H1 (cell line): ENCODE measurements at regions not wholly inside any gene's neighbourhood (a gene's known extent, or its start where the extent isn't known, plus 50 kb on each side); places are given as distances from the start of the nearest gene placed in this dataset.

ENCODE experiments used
- CTCF ChIA-PET: fragments of 300-600 bp; sonication (Branson Sonifier 250); formaldehyde crosslinking; loops from one replicate; lab custom pipeline; 2021; ENCODE audit not compliant: partially characterized antibody; lab: Charles Lee
- POLR2A ChIA-PET: fragments of 300-600 bp; sonication (Branson Sonifier 250); formaldehyde crosslinking; loops from one replicate; lab custom pipeline; 2021; ENCODE audit warnings: inconsistent platforms; ENCODE audit not compliant: partially characterized antibody; lab: Charles Lee
- DNase-seq, 2 experiments: peaks; one replicate each; pipeline versions ENCODE4 v3.0.0 to v3.0.0-alpha.2; 2010 to 2022; ENCODE audit warnings: low spot score in 2 of 2, low read depth in 1 of 2, mixed read lengths in 1 of 2
- FAIRE-seq: peaks from 2 replicates; lab custom pipeline; 2011; peaks lifted over from hg19 to GRCh38; lab: Jason Lieb, UNC
- H2AFZ ChIP-seq: 2 replicates; pipeline ENCODE4 v1.8.1; 2012; ENCODE audit warnings: low read length, inconsistent platforms
- H2AK5ac ChIP-seq: 2 replicates; pipeline ENCODE4 v1.6.1; 2013; ENCODE audit warnings: low read depth, low read length
- H2BK120ac ChIP-seq: replicated peaks from 2 replicates; pipeline ENCODE3; 2013; ENCODE audit warnings: low read depth, low read length, inconsistent platforms
- H2BK12ac ChIP-seq: 2 replicates; pipeline ENCODE4 v1.6.1; 2013; ENCODE audit warnings: low read depth, low read length
- H2BK15ac ChIP-seq: 2 replicates; pipeline ENCODE4 v1.6.1; 2013; ENCODE audit warnings: low read length
- H2BK20ac ChIP-seq: 2 replicates; pipeline ENCODE4 v1.6.1; 2013; ENCODE audit warnings: low read length
- H2BK5ac ChIP-seq: 2 replicates; pipeline ENCODE4 v1.6.1; 2013; ENCODE audit warnings: low read depth, low read length
- H3K14ac ChIP-seq: 2 replicates; pipeline ENCODE4 v1.6.1; 2013; ENCODE audit warnings: inconsistent platforms; ENCODE audit not compliant: insufficient read length
- H3K18ac ChIP-seq: 2 replicates; pipeline ENCODE4 v1.6.1; 2013; ENCODE audit warnings: low read length; ENCODE audit errors: extremely low read depth
- H3K23ac ChIP-seq: 2 replicates; pipeline ENCODE4 v1.6.1; 2013; ENCODE audit warnings: inconsistent platforms; ENCODE audit not compliant: insufficient read length
- H3K23me2 ChIP-seq: 2 replicates; pipeline ENCODE4 v1.6.1; 2013; ENCODE audit warnings: low read depth, low read length
- H3K27ac ChIP-seq: 2 replicates; pipeline ENCODE4 v1.6.1; 2011; ENCODE audit warnings: low read depth, low read length, inconsistent platforms
- H3K27me3 ChIP-seq, 4 experiments: replicated peaks in 1 of 4; 1 replicate in 1 of 4; 2 replicates in 3 of 4; pipeline versions ENCODE4 v1.6.1 to v1.8.1; 2011 to 2013; ENCODE audit warnings: low read length in 3 of 4, mild to moderate bottlenecking in 3 of 4, inconsistent platforms in 2 of 4, mixed read lengths in 2 of 4, moderate library complexity in 1 of 4; ENCODE audit not compliant: control insufficient read depth in 3 of 4, insufficient read depth in 3 of 4; ENCODE audit errors: extremely low read depth in 1 of 4
- H3K36me3 ChIP-seq, 4 experiments: 2 replicates each; pipeline versions ENCODE4 v1.6.1 to v1.8.1; 2011 to 2013; ENCODE audit warnings: mild to moderate bottlenecking in 4 of 4, low read length in 3 of 4, moderate library complexity in 2 of 4, control low read depth in 1 of 4, inconsistent platforms in 1 of 4; ENCODE audit not compliant: insufficient read depth in 4 of 4, control insufficient read depth in 2 of 4
- H3K4ac ChIP-seq: replicated peaks from 2 replicates; pipeline ENCODE3; 2013; ENCODE audit warnings: low read length, low read depth, mixed read lengths, inconsistent platforms; ENCODE audit not compliant: insufficient read length
- H3K4me1 ChIP-seq, 4 experiments: replicated peaks in 1 of 4; 1 replicate in 1 of 4; 2 replicates in 3 of 4; pipeline versions ENCODE4 v1.6.1 to v1.8.1; 2011 to 2013; ENCODE audit warnings: low read length in 3 of 4, inconsistent platforms in 2 of 4, mixed read lengths in 1 of 4; ENCODE audit not compliant: insufficient read depth in 4 of 4, control insufficient read depth in 3 of 4
- H3K4me2 ChIP-seq, 2 experiments: 2 replicates each; pipeline versions ENCODE4 v1.6.1 to v1.8.1; 2011 to 2013; ENCODE audit warnings: low read depth in 2 of 2, low read length in 2 of 2, control low read depth in 1 of 2, inconsistent platforms in 1 of 2, mild to moderate bottlenecking in 1 of 2; ENCODE audit not compliant: insufficient read depth in 1 of 2
- H3K4me3 ChIP-seq, 4 experiments: fragments of 200-600, 300-600 bp in 1 of 4; sonication (generic), shearing (Covaris generic), sonication (Bioruptor Twin) in 1 of 4; 2 replicates each; pipeline versions ENCODE4 v1.5.1 to v1.8.1; 2011 to 2016; ENCODE audit warnings: low read length in 4 of 4, low read depth in 3 of 4, control low read depth in 2 of 4, inconsistent platforms in 2 of 4, mild to moderate bottlenecking in 2 of 4, mixed read lengths in 1 of 4, moderate library complexity in 1 of 4; ENCODE audit not compliant: insufficient read depth in 2 of 4; ENCODE audit errors: extremely low read depth in 1 of 4
- H3K56ac ChIP-seq: replicated peaks from 2 replicates; pipeline ENCODE3; 2013; ENCODE audit warnings: low read depth, mild to moderate bottlenecking, mixed read lengths, low read length, inconsistent platforms; ENCODE audit not compliant: insufficient read length
- H3K79me1 ChIP-seq: 2 replicates; pipeline ENCODE4 v1.6.1; 2013; ENCODE audit warnings: low read depth, low read length, control low read depth
- H3K79me2 ChIP-seq, 2 experiments: 2 replicates each; pipeline versions ENCODE4 v1.6.1 to v1.8.1; 2012 to 2013; ENCODE audit warnings: low read length in 2 of 2, mild to moderate bottlenecking in 2 of 2, inconsistent platforms in 1 of 2; ENCODE audit not compliant: insufficient read depth in 2 of 2, control insufficient read depth in 1 of 2
- H3K9ac ChIP-seq, 4 experiments: replicated peaks in 1 of 4; 1 replicate in 1 of 4; 2 replicates in 3 of 4; pipeline versions ENCODE4 v1.6.1 to v1.8.1; 2011 to 2013; ENCODE audit warnings: low read depth in 3 of 4, low read length in 3 of 4, control low read depth in 2 of 4, mild to moderate bottlenecking in 2 of 4, moderate library complexity in 2 of 4, inconsistent platforms in 1 of 4; ENCODE audit errors: extremely low read depth in 1 of 4
- H3K9me3 ChIP-seq, 2 experiments: 2 replicates each; pipeline versions ENCODE4 v1.6.1 to v1.8.1; 2012 to 2013; ENCODE audit warnings: mild to moderate bottlenecking in 2 of 2, moderate library complexity in 2 of 2, control low read depth in 1 of 2, inconsistent platforms in 1 of 2, low read depth in 1 of 2, low read length in 1 of 2, mixed read lengths in 1 of 2; ENCODE audit not compliant: insufficient read depth in 2 of 2
- H4K20me1 ChIP-seq, 2 experiments: replicated peaks in 1 of 2; 2 replicates each; pipeline versions ENCODE3 to v1.8.1; 2011 to 2013; ENCODE audit warnings: inconsistent platforms in 2 of 2, low read length in 2 of 2, mild to moderate bottlenecking in 1 of 2; ENCODE audit not compliant: insufficient read depth in 2 of 2, control insufficient read depth in 1 of 2
- H4K5ac ChIP-seq: 2 replicates; pipeline ENCODE4 v1.6.1; 2013; ENCODE audit warnings: low read length, low read depth, mixed read lengths, inconsistent platforms; ENCODE audit not compliant: insufficient read length
- H4K8ac ChIP-seq: 2 replicates; pipeline ENCODE4 v1.8.0; 2013; ENCODE audit warnings: mild to moderate bottlenecking, moderate library complexity, low read length, inconsistent platforms; ENCODE audit not compliant: insufficient read depth; ENCODE audit errors: extremely low read depth
- H4K91ac ChIP-seq: replicated peaks from 2 replicates; pipeline ENCODE3; 2013; ENCODE audit warnings: low read length, mixed read lengths, inconsistent platforms; ENCODE audit not compliant: insufficient read length
- CHD1 ChIP-seq: IDR thresholded peaks from 2 replicates; pipeline ENCODE4 v1.6.1; 2012; ENCODE audit warnings: low read depth, low read length, improper control_type of control experiment
- WGBS, 2 experiments: shearing (Covaris generic) in 1 of 2; methylation state at CpG; one replicate each; pipeline versions ENCODE4 v1.1.6 to v1.1.7; 2013 to 2015; ENCODE audit warnings: low lambda C conversion rate in 2 of 2, mixed read lengths in 2 of 2, inconsistent platforms in 1 of 2, low coverage in 1 of 2, missing lambda C conversion rate in 1 of 2; ENCODE audit not compliant: insufficient replicate concordance in 2 of 2, insufficient coverage in 1 of 2, insufficient read length in 1 of 2; ENCODE audit errors: extremely low coverage in 1 of 2, missing lambda C conversion rate in 1 of 2; 5-methylcytosine and 5-hydroxymethylcytosine counted together

DNA sequence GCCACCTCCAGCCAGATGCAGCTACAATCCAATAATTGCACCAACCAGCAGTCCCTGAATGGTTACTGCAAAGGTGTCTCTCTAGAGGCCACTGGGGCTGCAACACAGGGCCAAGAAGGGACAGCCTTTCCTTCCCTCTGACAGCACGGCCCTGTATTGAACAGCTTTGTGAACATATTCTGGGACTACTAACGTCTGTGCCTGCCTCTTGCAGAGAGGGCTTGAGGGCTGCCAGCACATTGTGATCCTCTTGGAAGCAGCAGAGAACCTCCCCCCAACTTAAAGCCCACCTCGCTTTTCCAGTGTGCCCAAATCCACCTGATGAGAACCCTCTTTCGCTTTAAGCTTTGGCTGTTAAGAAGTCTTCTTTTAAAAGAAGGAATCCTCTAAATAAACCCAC, 415.9 kb downstream of the RPS24 start:
- H3K9me3 ChIP-seq: no peaks in the 10 kb centered on the region
- no peaks in the 10 kb centered on the region for H4K20me1 ChIP-seq
- H3K79me2 ChIP-seq: no peaks in the 10 kb centered on the region
- no peaks in the 10 kb centered on the region; a peak in 1 of 7 replicates for H3K4me1 ChIP-seq
- no peak overlapping the region for H2BK15ac ChIP-seq
- H3K23ac ChIP-seq: no peak overlapping the region
- no peak for TF ChIP-seq CHD1
- no peak overlapping the region for H4K8ac ChIP-seq
- H4K91ac ChIP-seq: no peak overlapping the region
- no peak overlapping the region for H3K14ac ChIP-seq
- no peaks in the 10 kb centered on the region for H3K23me2 ChIP-seq
- H3K4me2 ChIP-seq: no peak overlapping the region
- POLR2A ChIA-PET: no interaction called here
- no peak overlapping the region for H2BK5ac ChIP-seq
- H2BK20ac ChIP-seq: no peak overlapping the region
- H2BK12ac ChIP-seq: no peak overlapping the region
- H2AK5ac ChIP-seq: no peak overlapping the region
- FAIRE-seq (no peak), DNase-seq (no peak)
- H3K27ac ChIP-seq: no peak overlapping the region
- no peak overlapping the region for H3K18ac ChIP-seq
- CTCF ChIA-PET: interaction anchor here (0.6 kb wide), 1 partner anchor 12 kb away, joined by 3 read pairs; no protein-coding TSS in a partner anchor
- H4K5ac ChIP-seq: no peak overlapping the region
- H3K4me3 ChIP-seq: no peak overlapping the region
- no peak overlapping the region for H2AFZ ChIP-seq
- H2BK120ac ChIP-seq: no peak overlapping the region
- no peak overlapping the region for H3K9ac ChIP-seq
- no peak overlapping the region for H3K4ac ChIP-seq
- WGBS, 2 experiments: 89% methylated on average over 4 of the region's 4 CpGs; no CpG with 5 or more reads in 1 of the 2 experiments
- H3K27me3 ChIP-seq: no peaks in the 10 kb centered on the region
- H3K56ac ChIP-seq: no peak overlapping the region
- no peaks in the 10 kb centered on the region for H3K36me3 ChIP-seq
- H3K79me1 ChIP-seq: no peaks in the 10 kb centered on the region
